HG03103 (cell line): ENCODE measurements at regions not wholly inside any gene's neighbourhood (a gene's known extent, or its start where the extent isn't known, plus 50 kb on each side); places are given as distances from the start of the nearest gene placed in this dataset.
"Not testable (repeated sequence)": the region's sequence is repeated elsewhere in the genome, so short reads cannot be mapped to it uniquely, and the experiment has no call there.

Source experiments
- ATAC-seq: cut with Tn5 transposase; IDR thresholded peaks from one replicate; pipeline ENCODE4 v1.9.1; 2021; ENCODE audit warnings: low read depth; ENCODE audit not compliant: unreplicated experiment

DNA sequence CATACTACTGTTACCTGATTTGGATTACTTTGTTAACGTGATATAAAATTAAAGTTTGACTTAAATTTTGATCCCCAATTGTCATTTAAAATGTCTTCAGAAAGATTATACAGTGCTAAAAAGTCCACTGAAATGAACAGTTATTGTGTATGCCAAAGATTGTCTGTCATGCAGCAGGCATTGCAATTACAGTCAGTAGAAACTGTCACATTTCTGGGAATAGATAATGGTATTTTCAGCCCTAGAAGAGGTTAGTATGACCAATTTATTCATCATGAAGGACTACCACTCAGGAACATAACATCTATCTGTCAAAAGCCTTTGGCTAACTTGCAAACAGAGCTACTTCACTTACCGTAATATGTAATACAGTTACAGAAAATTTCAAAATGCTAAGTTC, 852.5 kb upstream of the TENM4 start:
- ATAC-seq, result no peak

DNA sequence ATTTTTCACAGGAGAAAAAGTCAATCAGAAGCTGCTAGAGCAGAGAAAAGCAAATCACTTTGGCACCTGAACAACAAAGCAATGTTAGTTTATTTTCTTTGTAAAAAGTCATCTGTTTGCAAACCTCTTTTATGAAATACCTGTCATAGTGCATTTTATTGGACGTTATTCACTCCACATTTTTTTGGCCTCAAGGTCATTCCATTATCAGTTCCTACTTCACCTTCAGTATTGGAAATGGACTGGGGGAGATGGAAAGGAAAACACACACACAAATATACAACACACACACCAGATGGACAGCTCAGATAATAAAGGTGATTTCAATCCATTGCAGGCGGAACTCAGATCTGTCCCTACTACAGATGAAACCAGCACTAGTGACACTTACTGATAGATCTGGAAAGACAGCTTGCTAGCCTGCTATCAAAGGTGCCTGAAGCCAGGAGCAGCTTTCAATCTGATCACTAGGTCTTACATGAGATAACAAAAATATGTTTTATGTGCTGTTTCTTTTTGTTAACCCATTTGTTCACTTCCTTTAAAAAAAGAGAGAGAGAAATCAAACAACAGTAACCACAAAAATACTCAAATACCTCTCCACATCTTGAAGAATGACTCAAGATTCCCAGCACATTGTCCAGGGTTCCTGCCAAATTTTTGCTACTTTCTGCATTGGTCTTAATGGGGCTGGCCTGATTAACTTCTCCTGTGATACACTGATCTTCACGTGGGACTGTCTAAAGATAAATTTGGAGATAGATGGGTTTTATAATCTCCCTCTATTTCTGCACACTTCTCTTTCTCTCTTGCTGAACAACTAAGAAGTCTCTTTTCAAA, 844.3 kb upstream of the TENM4 start:
- no peak for ATAC-seq

DNA sequence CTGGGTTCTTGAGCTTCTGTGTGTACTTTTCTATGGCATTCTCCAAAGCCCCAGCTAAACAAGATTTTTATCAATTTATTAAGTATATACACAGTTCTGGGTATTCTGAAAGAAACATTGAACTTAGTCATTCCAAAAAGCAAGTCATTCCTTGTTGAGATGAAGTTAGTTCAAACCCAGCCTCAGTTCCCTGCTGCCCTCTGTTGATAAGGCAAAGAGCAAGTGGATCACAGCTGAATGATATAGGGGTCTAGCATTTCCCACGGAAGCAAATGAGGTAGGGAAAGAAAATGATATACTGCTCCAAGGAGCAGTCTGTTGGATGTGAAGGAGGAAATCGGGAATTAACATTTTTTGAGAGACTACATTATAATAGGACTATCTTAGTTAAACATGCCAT, 841.8 kb upstream of the TENM4 start:
- ATAC-seq, result no peak

DNA sequence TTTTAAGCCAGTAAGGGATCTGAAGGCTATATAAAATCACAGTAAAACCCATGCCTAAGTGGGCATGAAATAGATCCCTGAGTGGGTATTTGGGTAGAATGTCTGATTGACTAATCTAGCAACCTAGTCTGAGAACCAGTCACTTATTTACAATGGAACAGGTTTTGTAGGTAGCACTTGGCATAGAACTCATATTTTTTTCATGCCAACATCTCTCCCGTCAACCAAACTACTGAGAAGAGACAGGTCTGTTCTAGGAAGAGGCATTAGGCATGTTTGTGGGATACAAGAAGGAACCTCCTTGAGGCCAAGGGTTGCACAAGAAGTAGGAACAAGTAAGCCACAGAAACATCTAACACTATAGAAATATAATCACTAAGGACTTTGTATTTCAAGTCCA, 840.4 kb upstream of the TENM4 start:
- ATAC-seq, result no peak

DNA sequence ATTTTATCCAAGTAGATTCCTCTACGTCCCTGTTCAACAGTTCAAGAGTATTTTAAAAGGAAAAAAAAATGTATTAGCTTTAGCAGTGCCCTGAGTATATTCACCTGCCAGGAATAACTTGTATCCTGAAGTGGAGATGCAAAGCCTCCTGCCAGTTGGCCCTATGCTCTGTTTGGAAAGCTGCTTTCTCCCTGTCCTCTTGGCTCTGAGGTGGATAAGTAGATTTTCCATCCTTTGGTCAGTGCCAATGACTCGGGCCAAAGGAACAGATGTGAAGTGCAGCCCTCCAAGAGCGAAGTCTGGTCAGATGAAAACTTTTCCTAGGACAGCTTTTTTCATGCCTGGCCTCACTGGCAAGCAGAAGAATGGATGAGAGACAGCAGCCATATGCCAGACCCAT, 839.9 kb upstream of the TENM4 start:
- ATAC-seq, result no peak

DNA sequence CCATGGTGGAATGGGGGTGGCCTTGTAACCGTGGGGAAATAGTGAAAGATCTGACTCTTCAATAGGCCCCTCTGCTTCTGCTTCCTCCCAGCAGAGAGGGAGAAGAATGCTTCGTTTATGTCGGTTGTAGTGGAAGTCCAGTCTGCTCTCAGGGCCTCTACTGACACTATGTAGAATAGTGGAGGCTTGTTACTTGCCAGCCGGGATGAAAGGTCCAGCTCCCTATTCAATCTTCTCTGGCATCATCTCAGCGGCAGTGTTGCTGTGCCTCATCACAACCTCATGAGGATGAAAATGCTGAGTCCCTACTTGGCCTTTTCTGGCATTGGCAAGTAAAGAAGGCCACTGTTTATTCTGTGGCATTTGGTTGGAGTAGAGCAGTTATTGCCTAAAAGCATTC, 820.9 kb upstream of the TENM4 start:
- ATAC-seq, result no peak

DNA sequence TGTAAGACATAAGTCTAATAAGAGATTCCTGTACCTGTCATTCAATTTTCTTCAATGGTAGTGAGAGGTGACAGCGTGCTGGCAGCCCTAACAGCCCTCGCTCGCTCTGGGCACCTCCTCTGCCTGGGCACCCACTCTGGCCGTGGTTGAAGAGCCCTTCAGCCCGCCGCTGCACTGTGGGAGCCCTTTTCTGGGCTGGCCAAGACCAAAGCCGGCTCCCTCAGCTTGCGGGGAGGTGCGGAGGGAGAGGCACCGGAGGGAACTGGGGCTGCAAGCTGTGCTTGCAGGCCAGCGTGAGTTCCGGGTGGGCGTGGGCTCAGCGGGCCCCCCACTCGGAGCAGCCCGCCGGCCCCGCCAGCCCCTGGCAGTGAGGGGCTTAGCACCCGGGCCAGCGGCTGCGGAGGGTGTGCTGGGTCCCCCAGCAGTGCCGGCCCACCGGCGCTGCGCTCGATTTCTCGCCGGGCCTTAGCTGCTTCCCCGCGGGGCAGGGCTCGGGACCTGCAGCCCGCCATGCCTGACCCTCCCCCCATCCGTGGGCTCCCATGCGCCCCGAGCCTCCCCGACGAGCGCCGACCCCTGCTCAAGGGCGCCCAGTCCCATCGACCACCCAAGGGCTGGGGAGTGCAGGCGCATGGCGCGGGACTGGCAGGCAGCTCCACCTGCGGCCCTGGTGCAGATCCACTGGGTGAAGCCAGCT, 816.6 kb upstream of the TENM4 start:
- ATAC-seq, result not testable (repeated sequence)

DNA sequence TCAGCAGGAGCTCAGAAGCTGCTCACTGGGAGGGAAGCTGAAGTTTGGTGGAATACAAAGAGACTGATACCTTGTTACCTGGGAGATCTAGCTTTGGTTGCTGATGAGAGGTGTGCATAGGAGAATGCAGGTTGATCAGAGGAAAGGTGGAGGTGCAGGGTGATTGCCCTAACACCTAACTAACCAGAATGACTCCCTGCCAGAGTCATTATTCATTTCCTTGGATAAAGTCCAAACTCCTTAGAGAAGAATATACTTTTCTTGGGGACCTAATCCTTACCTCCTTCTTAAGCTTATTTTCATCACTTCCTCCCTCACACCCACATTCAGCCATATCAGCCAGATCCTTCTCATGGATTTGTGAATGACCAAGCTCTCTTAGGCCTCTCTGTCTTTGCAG, 814.2 kb upstream of the TENM4 start:
- ATAC-seq, result no peak

DNA sequence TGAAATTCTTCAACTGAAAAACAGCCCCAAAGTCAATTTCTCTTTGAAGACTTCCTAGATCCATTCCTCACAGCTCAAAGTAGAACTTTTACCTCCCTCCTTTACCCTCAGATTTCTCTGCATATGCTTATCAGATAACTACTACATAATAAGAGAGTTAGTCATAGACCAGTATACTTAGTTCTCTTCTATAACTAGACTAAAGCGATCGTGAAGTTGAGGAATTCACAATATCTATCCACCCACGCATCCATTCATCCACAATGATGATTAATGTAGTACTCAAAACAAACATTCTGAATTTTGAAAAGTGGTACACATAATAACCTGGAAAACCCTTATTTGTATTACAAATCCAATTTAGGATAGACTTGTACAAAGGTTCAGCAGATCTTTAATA, 800.9 kb upstream of the TENM4 start:
- ATAC-seq, result no peak

DNA sequence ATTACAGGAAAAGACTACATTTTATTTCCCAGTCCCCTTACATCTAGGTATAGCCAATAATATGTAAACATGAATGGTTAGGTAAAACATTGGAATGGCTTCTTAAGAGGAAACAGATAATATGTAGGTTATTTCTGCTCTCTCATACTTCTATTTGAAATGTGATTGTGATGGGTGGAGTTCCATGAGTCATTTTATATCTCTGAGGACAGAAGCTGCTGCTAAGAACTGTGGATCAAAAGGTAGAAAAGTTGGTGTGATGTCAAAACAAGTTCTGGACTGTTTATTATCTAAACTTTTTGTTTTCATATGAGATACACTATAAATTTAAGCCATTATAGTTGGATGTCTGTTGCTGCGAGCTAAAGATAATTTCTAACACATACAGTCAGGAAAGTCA, 799.4 kb upstream of the TENM4 start:
- no peak for ATAC-seq

DNA sequence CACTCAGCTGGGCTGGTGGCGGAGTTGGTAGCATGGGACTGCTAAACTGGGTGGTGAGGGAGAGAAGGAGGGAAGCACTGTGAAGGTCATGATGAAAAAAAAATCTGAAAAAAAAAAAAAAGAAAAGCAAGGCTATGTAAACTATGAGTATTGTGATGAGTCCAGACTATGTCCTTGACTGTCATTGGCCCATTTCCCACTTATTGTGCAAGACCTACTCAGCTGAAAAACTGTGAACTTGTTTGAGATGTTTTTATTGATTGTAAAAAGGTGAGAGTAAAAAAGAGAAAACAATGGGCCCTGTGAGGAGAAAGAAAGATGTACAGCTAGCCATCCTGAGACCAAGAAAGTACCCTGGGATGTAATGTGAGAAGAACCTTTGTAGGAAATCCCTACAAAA, 798.4 kb upstream of the TENM4 start:
- ATAC-seq, result no peak

DNA sequence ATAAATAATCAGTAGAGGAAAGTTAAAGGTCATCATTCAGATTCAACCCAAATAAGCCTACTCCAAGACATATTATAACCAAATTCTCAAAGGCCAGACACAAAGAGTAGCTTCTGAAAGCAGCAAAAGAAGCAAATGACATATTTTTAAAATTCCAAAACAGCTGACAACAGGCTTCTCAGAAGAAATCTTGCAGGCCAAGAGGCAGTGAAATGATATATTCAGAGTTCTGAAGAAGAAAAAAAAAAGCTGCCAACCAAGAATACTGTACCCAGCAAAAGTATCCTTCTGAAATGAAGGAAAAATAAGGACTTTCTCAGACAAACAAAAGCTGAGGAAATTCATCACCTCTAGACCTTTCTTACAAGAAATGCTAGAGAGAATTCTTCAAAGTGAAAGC, 787.1 kb upstream of the TENM4 start:
- no peak for ATAC-seq

DNA sequence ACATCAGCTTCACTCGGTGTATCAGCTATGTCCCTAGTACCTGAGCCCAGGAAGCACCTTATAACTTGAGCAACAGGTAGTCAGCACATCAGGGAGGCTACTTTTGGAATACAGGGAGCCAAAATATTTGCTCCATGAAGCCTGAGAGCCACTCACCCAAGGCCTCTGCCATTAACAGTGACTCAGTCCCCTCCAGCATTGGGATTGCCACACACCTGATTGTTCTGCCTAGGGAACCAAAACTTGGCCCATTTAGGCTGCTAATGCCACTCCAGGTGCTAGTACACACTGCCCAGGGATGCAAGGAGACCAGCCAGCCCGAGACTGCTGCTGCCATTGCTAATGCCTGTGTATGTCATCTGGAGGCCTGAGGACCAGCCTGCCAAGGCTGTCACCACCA, 773.6 kb upstream of the TENM4 start:
- ATAC-seq, result no peak

DNA sequence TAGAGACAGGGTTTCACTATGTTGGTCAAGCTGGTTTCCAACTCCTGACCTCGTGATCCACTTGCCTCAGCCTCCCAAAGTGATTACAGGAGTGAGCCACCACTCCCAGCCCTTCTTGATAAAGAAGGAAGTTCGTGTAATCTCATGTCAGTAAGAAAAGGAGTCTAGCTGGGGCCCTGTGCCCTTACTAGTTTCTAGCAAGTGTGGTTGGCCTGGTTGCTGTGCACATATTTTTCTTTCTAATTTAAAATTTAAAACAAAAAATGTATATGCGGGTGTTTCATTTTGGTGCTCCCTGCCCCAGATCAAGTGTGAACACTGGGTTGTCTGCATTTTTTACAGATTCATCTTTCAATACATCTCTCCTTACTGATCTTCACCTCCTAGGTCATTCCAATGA, 770.8 kb upstream of the TENM4 start:
- no peak for ATAC-seq

DNA sequence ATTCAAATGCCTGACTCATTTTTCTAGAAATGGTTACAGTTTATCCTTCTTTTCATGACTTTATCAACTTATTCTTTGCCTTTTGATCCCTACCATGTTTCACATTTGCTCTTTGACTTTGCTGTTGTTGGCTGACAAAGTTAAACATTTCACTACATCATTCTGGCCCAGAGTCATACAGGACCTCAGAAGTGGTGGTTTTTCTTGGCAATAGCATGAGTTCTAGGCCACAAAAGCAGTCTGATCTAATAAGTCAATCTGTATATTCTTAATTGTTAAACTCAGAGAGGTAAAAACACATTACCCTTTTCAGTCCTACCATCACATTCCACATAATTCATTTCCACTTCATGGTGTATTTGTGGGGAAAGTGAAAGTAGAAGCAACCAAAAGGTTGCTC, 763.2 kb upstream of the TENM4 start:
- ATAC-seq, result no peak

DNA sequence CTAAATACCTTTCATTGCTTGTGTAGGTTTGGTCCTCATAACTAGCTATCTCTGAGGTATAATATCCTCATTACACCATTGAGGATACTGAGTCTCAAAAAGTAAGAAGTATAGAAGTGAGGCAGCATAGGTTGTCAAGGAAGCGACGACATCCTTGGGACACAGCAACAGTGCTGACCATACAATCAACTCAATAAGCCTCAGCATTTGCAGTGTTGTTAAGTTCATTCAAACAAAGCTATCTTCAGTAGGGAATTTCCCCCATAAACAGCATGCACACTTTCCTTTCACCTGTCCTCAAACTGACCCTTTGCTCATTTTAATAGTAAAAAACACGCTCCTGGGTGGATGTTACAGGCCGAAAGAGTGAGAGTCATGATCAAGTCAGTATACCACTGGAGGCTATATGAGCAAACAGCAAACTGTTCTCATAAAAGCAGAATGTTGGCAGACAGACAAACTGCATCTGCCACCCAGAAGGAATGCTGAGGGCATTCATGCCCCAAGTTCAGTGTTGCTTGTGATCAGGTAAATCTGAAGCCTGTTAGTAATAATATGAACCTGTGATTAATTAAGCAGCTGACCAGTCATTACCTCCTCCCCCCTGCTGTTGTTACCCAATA, 756.2 kb upstream of the TENM4 start:
- no peak for ATAC-seq

DNA sequence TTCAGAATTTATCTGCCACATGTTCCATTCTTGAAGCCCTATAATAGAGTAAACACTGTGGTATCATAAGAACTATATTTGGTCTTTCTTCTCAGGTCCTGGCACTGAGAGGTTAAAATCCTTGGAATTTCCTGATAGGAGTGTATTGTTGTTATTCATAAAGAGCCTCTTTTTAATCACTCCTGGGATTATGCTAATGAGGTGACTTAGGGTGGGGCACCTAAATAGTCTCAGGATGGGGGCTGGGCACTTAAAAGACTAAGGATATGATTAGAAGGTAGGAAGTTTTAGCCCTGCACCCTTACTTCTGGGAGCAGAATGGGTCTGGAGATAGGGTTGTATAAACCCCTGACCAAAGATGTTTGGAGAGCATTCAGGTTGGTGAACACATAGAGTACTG, 755.2 kb upstream of the TENM4 start:
- ATAC-seq, result no peak

DNA sequence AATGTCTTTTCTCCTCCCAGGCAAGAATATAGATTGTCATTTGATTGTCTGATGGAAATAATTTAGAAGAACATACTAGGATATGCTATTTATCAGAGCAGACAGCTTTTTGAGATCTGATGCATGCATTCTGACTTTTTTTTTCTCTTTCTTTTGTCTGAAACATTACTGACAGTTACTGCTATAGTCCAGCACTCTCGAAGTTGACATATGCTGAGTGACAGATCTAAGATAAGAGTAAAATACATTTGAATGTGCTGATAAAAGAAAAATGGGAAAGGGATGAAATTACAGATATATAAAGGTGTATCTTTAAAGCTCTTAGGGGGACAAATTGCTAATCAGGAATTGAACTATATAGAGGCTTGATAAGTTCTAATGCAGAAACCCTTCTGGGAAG, 753.8 kb upstream of the TENM4 start:
- ATAC-seq, result no peak

DNA sequence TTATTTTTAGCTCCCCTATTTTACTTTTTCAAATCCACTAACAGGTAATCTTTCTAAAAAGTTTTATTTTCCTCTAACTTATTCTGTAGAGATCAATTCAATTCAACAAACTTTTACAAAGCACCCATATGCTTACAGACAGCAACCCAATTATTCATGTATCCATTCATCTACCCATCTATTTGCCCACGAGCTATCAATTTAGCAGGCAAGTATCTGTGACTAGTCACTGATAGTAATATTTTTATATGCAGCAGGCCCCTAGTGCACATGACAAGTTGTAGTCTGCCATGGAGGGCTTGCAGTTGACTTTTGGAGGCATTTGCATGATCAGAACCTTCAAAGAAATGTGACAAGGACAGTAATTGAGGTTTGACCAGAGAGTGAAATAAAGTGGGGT, 753.2 kb upstream of the TENM4 start:
- ATAC-seq, result no peak

DNA sequence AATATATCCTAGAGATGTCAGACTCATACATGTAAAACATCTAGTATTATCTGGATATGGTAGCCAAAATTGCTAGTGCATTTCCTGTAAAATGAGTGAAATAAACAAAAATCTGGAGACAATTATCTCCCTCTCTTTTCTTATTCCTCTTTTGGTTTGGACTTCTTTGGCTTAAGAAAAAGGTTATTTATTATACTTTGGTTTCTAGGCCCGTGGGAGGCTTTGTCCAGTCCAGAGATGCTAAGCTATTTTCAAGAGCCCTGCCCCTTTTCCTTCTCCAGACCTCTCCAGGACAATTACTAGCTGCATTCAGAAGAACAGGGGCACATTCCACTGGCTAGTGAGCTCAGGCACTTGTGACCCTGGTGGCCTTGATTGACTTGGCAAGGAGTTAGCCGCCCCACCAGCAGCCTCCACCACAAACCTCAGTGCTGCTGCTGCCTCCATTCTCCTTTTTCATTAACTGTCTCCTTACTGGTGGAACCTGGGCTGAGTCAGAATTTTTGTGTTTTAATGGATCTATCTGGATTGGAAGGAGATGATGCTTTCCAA, 747.3 kb upstream of the TENM4 start:
- ATAC-seq, result no peak

DNA sequence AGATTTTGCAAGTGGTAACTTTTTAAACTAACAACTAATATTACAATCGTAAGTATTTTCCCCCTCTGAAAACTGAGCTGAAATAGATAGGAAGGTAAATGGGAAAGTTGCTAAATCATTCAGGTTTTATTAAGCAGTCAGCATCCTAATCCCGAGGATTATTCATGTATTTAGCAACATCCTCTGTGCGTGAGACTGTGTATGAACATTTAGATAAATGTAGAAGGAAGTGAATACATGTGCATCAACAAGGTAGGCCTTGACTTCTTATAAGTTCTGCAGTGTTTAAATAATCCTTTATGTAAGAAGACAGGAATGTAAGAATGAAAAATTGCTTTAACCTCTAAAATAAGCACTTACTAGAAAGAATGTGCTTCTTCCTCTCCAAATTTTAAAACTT, 745.9 kb upstream of the TENM4 start:
- no peak for ATAC-seq

DNA sequence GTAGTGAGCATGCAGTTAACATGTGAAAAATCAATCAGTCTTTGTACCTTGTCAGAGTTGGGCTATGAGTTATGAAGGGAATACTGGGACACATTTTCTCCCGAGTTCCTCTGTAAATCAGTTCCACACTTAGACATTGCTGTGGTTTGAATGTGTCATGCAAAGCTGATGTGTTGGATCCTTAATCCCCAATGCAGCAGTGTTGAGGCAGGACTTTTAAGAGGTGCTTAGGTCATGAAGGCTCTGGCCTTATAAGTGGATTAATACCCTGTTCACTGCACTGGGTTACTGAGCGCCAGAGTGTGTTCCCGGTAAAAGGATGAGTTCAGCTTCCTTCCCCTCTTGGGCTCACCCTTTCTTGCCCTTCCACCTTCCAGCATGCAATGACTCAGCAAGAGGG, 742.1 kb upstream of the TENM4 start:
- ATAC-seq, result no peak
